Astrocyte of the cerebellum (primary cell): ENCODE measurements at regions not wholly inside any gene's neighbourhood (a gene's known extent, or its start where the extent isn't known, plus 50 kb on each side); places are given as distances from the start of the nearest gene placed in this dataset.

Source experiments
- DNase-seq: peaks from one replicate; pipeline ENCODE4 v3.0.0-alpha.2; 2011; ENCODE audit warnings: low read depth
- H3K4me3 ChIP-seq: 2 replicates; pipeline ENCODE4 v1.5.1; 2011; ENCODE audit warnings: mild to moderate bottlenecking, low read depth, low read length, moderate library complexity
- in situ Hi-C: cut with HindIII; loops from 2 replicates; pipeline ENCODE4 v1.10.0; 2017; ENCODE audit warnings: low sequenced_read_pairs
- TF ChIP-seq, protein P1 (sequence below): IDR thresholded peaks from 2 replicates; pipeline ENCODE4 v1.5.1; 2012; ENCODE audit warnings: low read length, low read depth, moderate library complexity, mild to moderate bottlenecking; ENCODE audit errors: missing control alignments

DNA sequence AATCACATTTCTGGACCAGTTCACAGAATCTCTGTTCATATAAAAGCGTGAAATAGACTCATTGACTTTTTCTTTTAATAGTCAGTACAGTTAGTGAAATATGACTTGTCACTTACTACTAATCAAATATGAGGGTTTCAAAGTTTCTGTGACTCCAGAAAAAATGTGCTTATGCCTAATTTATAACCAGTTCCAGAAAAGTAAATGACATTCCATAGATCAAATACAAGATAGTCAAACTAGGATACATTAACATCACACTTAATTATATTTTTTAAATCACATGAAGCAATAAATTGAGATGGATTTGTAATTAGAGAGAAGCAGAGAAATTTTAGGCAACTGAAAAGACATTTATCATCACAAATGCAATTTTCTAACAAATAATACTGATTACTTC lies 491.4 kb downstream of the KIF20B start:
- in situ Hi-C loops = no loop called here
- TF ChIP-seq, protein P1, sequence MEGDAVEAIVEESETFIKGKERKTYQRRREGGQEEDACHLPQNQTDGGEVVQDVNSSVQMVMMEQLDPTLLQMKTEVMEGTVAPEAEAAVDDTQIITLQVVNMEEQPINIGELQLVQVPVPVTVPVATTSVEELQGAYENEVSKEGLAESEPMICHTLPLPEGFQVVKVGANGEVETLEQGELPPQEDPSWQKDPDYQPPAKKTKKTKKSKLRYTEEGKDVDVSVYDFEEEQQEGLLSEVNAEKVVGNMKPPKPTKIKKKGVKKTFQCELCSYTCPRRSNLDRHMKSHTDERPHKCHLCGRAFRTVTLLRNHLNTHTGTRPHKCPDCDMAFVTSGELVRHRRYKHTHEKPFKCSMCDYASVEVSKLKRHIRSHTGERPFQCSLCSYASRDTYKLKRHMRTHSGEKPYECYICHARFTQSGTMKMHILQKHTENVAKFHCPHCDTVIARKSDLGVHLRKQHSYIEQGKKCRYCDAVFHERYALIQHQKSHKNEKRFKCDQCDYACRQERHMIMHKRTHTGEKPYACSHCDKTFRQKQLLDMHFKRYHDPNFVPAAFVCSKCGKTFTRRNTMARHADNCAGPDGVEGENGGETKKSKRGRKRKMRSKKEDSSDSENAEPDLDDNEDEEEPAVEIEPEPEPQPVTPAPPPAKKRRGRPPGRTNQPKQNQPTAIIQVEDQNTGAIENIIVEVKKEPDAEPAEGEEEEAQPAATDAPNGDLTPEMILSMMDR = no peak
- no peak for DNase-seq
- no peak overlapping the region for H3K4me3 ChIP-seq

DNA sequence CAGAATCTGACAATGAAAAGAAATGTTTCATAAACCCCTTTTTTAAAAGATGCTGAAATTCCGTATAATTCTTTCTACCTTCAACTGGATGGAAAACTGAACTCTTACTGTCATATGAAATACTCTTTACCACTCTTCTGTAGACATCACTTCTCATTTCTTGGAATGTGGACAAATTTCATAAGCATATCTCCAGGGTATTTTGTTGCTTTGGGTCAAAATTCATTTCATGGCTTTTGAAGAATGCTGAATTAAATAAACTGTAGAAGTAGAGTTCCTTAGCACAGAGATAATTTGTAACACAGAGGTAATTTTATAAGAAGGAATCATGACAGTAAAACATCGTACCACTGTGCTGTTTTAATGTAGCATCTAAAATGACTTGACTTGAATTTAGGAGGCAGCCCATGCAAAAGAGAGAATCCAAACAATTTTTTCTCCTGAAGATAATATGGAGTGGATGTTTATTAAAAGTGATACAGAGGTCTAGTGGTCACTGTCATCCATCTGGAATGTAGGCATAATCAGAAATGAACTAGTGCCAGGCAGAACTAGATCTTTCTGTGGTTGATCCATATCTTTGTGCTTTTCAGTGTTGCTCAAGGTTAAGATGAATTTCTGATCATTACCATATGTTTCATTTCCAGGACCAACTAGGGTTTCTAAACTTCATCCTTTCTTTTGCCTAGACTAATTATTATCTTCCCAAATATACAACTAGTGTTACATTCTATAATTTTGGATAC lies 492.0 kb downstream of the KIF20B start:
- in situ Hi-C loops = no loop called here
- H3K4me3 ChIP-seq = no peak overlapping the region
- no peak for DNase-seq
- TF ChIP-seq, protein P1 = no peak

DNA sequence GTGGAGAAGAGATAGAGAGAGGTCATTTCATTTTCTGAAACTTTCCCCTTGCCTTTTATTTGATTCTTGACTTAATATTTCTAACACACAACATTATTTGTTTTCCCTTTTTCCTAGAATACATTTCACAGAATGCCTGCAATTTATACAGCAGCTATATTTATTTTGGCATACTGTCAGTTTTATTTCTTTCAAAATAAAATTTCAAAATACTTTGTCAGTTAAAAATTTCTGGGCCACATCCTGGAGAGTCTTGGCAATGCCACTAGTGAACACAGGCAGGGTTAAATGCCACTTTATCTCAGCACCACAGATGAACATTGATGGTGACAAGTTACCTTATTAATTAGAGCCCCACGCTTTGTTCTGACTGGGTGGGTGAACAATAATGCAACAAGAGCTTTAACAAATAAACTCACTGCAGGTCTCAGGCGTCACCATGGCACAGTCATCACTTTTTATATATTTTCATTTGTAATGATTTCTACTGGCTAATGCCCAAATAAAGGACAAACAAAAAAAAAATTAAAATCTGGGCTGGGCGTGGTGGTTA lies 494.0 kb downstream of the KIF20B start:
- no peak overlapping the region for H3K4me3 ChIP-seq
- TF ChIP-seq, protein P1 = no peak
- DNase-seq = no peak
- in situ Hi-C loops = no loop called here

DNA sequence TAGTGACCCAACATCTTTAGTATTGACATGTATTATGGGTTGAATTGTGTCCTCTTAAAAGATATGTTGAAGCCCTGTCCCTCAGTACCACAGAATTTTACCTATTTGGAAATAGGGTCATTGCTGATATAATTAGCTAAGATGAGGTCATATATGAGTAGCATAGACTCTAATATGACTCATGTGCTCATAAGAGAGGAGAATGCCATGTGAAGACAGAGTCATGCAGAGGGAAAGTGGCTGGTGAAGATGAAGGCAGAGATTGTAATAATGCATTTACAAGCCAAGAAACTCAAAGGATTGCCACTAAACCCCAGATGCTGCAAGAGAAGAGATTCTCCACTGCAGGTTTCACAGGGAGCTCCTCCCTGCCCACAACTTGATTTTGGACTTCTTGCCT lies 496.4 kb downstream of the KIF20B start:
- no peak for DNase-seq
- H3K4me3 ChIP-seq = no peak overlapping the region
- in situ Hi-C loops = no loop called here
- TF ChIP-seq, protein P1 = no peak

DNA sequence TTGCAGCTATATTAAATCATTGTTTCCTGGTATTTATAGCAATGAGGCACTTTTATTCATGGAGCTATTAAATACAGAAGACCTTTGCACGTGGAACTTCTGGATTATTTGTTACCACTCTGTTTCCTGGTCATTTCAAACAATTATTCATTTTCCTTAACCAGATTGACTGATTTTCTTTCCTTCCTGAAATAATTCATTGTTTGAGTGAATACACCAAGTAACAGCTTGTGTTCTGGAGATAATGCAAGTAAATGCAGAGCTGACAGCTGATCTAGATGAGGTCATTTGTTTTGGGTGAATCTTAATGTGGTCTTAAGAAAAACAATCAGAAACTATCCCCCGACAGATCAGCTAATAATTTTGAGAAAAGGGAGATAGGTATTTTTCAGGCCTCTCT lies 497.7 kb downstream of the KIF20B start:
- TF ChIP-seq, protein P1 = no peak
- in situ Hi-C loops = no loop called here
- H3K4me3 ChIP-seq = no peak overlapping the region
- DNase-seq = no peak

DNA sequence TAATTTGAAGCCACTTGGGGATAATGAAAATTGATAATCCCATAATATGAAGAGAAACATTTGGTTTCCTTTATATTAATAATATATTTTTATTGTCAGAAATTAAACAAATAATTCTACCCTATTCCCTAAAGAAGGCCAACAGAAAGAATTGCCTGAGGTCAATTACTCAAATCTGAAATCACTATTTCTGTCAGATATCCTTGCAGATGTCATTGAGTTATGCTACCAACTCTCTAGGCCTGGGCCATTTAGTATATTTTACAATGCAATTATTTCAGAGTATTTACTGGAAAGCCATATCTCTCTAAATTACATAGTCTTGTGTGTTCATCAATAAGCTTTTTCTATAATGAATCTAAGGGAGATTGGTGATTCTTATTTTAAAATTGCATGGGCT lies 498.1 kb downstream of the KIF20B start:
- H3K4me3 ChIP-seq = no peak overlapping the region
- TF ChIP-seq, protein P1 = no peak
- no peak for DNase-seq
- in situ Hi-C loops = no loop called here
